Stimulated activated naive CD8-positive, alpha-beta T cell treated with anti-CD3 and anti-CD28 coated beads, Interleukin-15, amount 100 ng/mL, for 72 hours (primary cell): ENCODE measurements at regions not wholly inside any gene's neighbourhood (a gene's known extent, or its start where the extent isn't known, plus 50 kb on each side); places are given as distances from the start of the nearest gene placed in this dataset.
"Not testable (repeated sequence)": the region's sequence is repeated elsewhere in the genome, so short reads cannot be mapped to it uniquely, and the experiment has no call there.

Experiments
- ATAC-seq: fragments of 150-1000 bp; cut with Tn5 transposase; 2 replicates; pipeline ENCODE4 v1.10.0; 2021; ENCODE audit warnings: mild to moderate bottlenecking, moderate library complexity
- DNase-seq, 2 donors: peaks; one replicate each; pipeline ENCODE4 v3.0.0; 2021 to 2022
- H3K27ac Mint-ChIP-seq, 2 donors: one replicate each; pipeline ENCODE4 v1.8.0; 2022; ENCODE audit warnings: mild to moderate bottlenecking in 2 of 2, mixed read lengths in 2 of 2, moderate library complexity in 2 of 2
- H3K27me3 Mint-ChIP-seq: one replicate; pipeline ENCODE4 v1.8.0; 2022; ENCODE audit warnings: mixed read lengths
- H3K4me1 Mint-ChIP-seq: one replicate; pipeline ENCODE4 v1.8.0; 2022; ENCODE audit warnings: mild to moderate bottlenecking, mixed read lengths
- H3K4me3 Mint-ChIP-seq, 2 donors: one replicate each; pipeline ENCODE4 v1.8.0; 2022; ENCODE audit warnings: mild to moderate bottlenecking in 2 of 2, mixed read lengths in 2 of 2, moderate library complexity in 1 of 2
- H3K9me3 Mint-ChIP-seq, 2 donors: one replicate each; pipeline ENCODE4 v1.8.0; 2022; ENCODE audit warnings: mixed read lengths in 2 of 2

DNA sequence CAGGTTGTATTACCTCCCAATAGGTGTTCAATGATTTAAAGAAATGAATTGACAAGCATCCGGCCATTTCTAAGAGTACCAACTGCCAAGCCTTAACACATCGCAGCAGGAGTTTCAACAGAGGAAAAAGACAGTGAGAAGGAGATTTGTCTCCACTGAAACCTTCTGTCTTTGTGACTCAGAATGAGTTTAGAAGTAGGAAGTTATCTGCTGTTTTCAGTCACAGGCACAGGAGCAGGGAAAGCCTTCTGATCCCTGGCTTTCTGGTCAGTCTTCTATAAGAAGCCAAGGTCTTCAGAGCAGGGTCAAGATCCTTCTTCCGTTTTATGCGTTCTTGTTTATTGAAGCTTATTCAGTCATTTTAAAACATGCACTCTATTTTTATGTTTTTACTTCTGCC is 390.7 kb upstream of the PCSK5 start:
- DNase-seq (no peak), ATAC-seq (no peak)
- Mint-ChIP-seq H3K27me3 (peaks cover 12% of the 10 kb centered on the region), H3K4me3 (no peak overlapping the region), H3K4me1 (no peaks in the 10 kb centered on the region), H3K9me3 (no peaks in the 10 kb centered on the region), H3K27ac (no peak overlapping the region)

- DNase-seq (no peak), ATAC-seq (no peak)
- H3K27ac Mint-ChIP-seq, result no peak overlapping the region
- H3K9me3 Mint-ChIP-seq, result no peaks in the 10 kb centered on the region
- peaks cover 12% of the 10 kb centered on the region for H3K27me3 Mint-ChIP-seq
- H3K4me1 Mint-ChIP-seq, result no peaks in the 10 kb centered on the region
- H3K4me3 Mint-ChIP-seq, result no peak overlapping the region
These were observed 390.0 kb upstream of the PCSK5 start for GRCh38 chr9:75500479-75500878.

GRCh38 chr9:75500940-75501339 is 389.5 kb upstream of the PCSK5 start:
- H3K4me1 Mint-ChIP-seq, H3K9me3 Mint-ChIP-seq, DNase-seq, H3K4me3 Mint-ChIP-seq, ATAC-seq, H3K27ac Mint-ChIP-seq: not testable (repeated sequence)
- H3K27me3 Mint-ChIP-seq, result peaks cover 12% of the 10 kb centered on the region

DNA sequence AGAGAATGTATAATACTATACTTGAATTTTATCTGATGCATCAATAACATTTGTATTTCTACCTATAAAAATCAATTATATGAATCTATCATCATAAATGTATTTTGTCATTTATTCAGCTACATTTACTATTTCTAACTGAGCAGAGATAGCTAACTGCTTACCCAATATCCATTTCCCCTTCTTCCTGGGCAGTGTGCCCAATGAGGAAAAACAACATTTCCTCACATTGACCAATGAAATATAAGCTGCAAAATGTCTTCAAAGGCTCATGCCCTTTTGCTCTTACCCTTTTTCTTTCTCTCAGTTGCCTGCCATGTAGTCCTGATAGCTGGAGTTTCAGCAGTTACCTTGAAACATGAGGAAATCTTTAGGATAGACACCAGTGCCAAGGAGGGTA is 385.8 kb upstream of the PCSK5 start:
- peaks cover 12% of the 10 kb centered on the region for H3K27me3 Mint-ChIP-seq
- H3K9me3 Mint-ChIP-seq, result no peaks in the 10 kb centered on the region
- H3K4me1 Mint-ChIP-seq, result no peaks in the 10 kb centered on the region
- no peak overlapping the region for H3K27ac Mint-ChIP-seq
- DNase-seq (no peak), ATAC-seq (no peak)
- no peak overlapping the region for H3K4me3 Mint-ChIP-seq

DNA sequence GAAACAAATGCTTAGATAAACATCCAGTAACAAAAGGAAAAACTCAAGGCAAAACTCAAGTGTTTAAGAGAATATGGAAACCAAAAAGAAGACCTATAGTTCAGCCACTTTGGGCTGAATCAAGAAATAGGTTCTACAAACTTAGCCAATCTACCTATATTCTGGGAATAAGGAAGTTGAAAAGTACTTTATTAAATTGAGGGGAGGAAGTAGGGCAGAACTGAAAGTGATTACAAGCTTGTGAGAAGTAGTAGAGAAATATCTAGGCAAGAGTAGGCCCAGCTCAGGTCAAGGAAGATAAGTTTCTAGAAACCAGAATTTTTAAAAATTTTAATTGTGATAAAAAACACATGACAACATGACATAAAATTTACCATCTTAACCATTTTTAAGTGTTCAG is 384.8 kb upstream of the PCSK5 start:
- Mint-ChIP-seq H3K9me3 (no peaks in the 10 kb centered on the region), H3K4me1 (no peaks in the 10 kb centered on the region), H3K4me3 (no peak overlapping the region), H3K27me3 (peaks cover 12% of the 10 kb centered on the region), H3K27ac (peak overlapping the region in 1 of 2 donors; percentile 60)
- DNase-seq, result no peak
- ATAC-seq, result no peak

DNA sequence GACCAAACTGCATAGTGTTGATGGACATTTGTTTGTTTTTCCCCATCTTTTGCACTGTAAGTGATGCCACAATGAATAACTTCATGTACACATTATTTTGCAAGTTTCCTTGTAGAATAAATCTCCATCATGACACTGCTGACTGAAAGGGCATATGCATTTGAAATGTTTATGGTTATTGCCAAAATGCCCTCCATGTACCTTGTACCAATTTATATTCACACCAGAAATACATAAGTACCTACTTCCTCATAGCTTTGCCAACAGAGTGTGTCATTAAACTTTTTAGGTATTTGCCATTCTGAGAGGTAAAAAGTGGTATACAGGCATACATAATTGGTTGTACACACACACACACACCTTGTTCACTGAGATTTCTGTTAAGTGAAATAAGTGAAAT is 361.0 kb upstream of the PCSK5 start:
- Mint-ChIP-seq H3K4me1 (no peaks in the 10 kb centered on the region), H3K4me3 (no peak overlapping the region), H3K9me3 (no peaks in the 10 kb centered on the region), H3K27ac (no peak overlapping the region), H3K27me3 (peaks cover 19% of the 10 kb centered on the region)
- no peak for ATAC-seq
- DNase-seq, result no peak

- H3K9me3 Mint-ChIP-seq, result no peaks in the 10 kb centered on the region
- H3K27ac Mint-ChIP-seq, result no peak overlapping the region
- ATAC-seq, result no peak
- no peaks in the 10 kb centered on the region for H3K4me1 Mint-ChIP-seq
- H3K4me3 Mint-ChIP-seq, result no peak overlapping the region
- no peak for DNase-seq
- H3K27me3 Mint-ChIP-seq, result peaks cover 9% of the 10 kb centered on the region
These were observed 358.9 kb upstream of the PCSK5 start for GRCh38 chr9:75531588-75531987.

DNA sequence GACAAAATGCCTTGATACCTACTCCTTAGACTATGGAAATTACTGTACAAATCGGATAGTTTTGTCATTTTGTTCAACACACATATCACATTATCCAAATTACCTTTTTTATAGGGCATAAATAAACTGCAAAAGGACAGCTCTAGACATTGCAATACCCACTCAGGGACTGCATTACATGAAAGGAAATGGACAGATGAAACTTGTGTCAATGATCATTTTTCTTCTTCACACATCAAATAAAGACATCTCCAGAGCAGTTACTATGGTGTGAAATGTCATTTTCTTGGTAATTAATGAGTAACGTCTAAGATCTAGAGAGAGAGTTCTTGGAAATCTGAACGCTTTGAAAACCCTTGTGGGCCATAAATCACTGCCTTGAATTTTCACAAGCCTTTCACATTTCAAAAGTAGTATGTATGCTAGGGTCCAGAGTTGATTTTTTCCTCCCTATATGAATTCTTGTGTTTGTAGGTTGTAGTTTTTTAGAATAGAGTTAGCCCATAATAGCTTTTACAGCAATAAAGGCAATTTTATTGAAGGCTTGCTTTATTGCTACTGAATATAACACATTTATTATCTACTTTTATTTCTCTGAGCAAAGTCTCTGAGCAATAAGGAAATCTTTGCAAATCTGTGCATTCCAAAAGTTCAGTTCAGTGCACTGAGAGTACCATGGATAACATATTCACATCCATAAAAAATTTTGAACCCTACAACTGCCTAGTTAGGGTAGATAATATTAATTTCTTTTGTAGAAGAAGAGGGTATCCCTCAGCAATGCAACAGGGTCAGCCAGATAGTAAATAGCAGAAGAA is 358.0 kb upstream of the PCSK5 start:
- H3K4me3 Mint-ChIP-seq, result no peak overlapping the region
- no peak overlapping the region for H3K27ac Mint-ChIP-seq
- ATAC-seq (no peak), DNase-seq (no peak)
- peaks cover under 1% of the 10 kb centered on the region for H3K27me3 Mint-ChIP-seq
- no peaks in the 10 kb centered on the region for H3K9me3 Mint-ChIP-seq
- no peaks in the 10 kb centered on the region for H3K4me1 Mint-ChIP-seq

DNA sequence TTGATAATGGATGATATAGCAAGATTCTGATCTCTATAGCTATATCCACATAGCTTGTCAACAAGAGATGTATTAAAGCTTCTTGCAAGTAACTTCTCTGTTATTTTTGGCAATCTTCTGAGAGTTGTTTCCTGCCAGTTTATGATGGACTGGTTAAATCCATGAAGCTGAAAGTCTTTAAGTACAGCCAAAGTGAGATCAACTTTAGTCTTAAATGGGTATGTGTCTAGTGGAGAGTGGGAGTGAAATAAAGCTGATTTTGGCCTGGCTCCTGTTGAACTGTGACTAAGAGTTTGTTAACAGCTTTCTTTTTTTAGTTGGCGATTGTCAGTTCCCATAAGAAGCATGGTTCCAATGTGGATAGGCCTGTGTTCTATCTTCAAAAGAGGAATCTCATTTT is 350.9 kb upstream of the PCSK5 start:
- no peak for ATAC-seq
- no peak overlapping the region for H3K27ac Mint-ChIP-seq
- H3K4me3 Mint-ChIP-seq, result no peak overlapping the region
- DNase-seq, result no peak
- no peaks in the 10 kb centered on the region for H3K27me3 Mint-ChIP-seq
- H3K4me1 Mint-ChIP-seq, result no peaks in the 10 kb centered on the region
- no peaks in the 10 kb centered on the region for H3K9me3 Mint-ChIP-seq

DNA sequence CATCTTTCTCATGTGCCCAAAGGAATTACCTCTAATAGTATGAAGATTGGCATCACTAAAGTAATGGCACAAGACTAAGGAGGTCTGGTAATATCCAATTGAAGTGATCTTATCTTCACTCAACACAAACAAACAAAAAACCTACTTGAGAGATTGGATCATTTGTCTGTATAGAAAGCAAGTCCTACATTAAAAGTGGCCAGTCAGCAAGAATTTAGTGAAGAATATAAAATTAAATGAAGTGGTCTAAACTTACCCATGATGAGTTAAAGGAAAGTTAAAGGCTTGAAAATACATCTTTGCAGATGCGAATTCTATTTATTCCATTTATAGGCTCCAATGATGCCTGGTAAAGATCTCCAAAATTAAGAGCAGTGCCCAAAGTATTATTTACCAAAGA is 350.3 kb upstream of the PCSK5 start:
- Mint-ChIP-seq H3K4me3 (no peak overlapping the region), H3K27me3 (no peaks in the 10 kb centered on the region), H3K27ac (no peak overlapping the region), H3K4me1 (no peaks in the 10 kb centered on the region), H3K9me3 (no peaks in the 10 kb centered on the region)
- DNase-seq, result no peak
- no peak for ATAC-seq

DNA sequence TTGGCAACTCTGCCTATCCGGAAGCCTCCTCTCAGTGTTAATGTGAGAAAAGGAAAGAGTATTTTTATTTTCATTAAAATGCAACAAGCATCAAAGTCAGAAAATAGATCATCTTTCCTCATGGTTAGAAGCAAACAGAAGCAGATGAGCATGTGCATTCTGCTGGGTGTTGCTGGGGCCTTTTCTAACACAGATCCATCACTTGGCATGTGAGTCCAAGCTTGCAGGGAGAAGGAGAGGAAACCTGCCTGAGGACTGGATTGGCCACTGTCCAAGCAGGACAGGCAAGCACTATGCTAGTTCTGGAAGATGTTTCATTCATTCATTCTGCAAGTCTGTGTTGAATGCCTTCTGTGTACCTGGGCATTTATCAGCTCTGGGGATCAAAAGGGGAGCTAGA is 348.7 kb upstream of the PCSK5 start:
- Mint-ChIP-seq H3K9me3 (no peaks in the 10 kb centered on the region), H3K27ac (no peak overlapping the region), H3K4me1 (no peaks in the 10 kb centered on the region), H3K4me3 (no peak overlapping the region), H3K27me3 (peaks cover 3% of the 10 kb centered on the region)
- DNase-seq (no peak), ATAC-seq (no peak)

DNA sequence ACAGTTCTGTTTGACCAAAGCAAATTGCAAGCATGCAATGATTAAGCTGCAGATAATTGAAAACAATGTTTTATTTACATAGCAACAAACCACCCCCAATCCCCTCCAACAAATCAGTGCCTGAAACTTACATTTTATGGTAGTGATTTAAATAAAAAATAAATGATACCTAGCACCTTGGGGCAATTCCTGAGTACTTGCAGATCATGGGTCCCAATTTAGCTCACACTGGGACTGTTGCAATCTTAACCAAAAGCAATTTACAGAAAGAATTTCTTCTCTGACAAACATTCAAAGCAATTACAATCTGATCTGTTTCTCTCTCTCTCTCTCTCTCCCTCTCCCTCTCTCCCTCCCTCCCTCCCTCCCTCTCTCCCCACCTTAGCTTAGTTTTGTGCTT is 345.7 kb upstream of the PCSK5 start:
- ATAC-seq (no peak), DNase-seq (no peak)
- Mint-ChIP-seq H3K9me3 (no peaks in the 10 kb centered on the region), H3K4me1 (no peaks in the 10 kb centered on the region), H3K27ac (no peak overlapping the region), H3K4me3 (no peak overlapping the region), H3K27me3 (peaks cover 18% of the 10 kb centered on the region)

- ATAC-seq (no peak), DNase-seq (no peak)
- Mint-ChIP-seq H3K4me1 (no peaks in the 10 kb centered on the region), H3K27me3 (peaks cover 23% of the 10 kb centered on the region), H3K9me3 (no peaks in the 10 kb centered on the region), H3K27ac (no peak overlapping the region), H3K4me3 (no peak overlapping the region)
These were observed 345.2 kb upstream of the PCSK5 start for GRCh38 chr9:75545287-75545686.

GRCh38 chr9:75548871-75549270 is 341.6 kb upstream of the PCSK5 start:
- no peak overlapping the region for H3K27ac Mint-ChIP-seq
- no peak for DNase-seq
- no peak overlapping the region for H3K4me3 Mint-ChIP-seq
- no peaks in the 10 kb centered on the region for H3K4me1 Mint-ChIP-seq
- no peaks in the 10 kb centered on the region for H3K9me3 Mint-ChIP-seq
- no peak for ATAC-seq
- H3K27me3 Mint-ChIP-seq, result peaks cover 25% of the 10 kb centered on the region

- peaks cover 20% of the 10 kb centered on the region for H3K27me3 Mint-ChIP-seq
- ATAC-seq, result no peak
- no peak for DNase-seq
- H3K9me3 Mint-ChIP-seq, result no peaks in the 10 kb centered on the region
- H3K4me1 Mint-ChIP-seq, result no peaks in the 10 kb centered on the region
- H3K4me3 Mint-ChIP-seq, result no peak overlapping the region
- H3K27ac Mint-ChIP-seq, result no peak overlapping the region
These were observed 338.6 kb upstream of the PCSK5 start for GRCh38 chr9:75551861-75552260.

DNA sequence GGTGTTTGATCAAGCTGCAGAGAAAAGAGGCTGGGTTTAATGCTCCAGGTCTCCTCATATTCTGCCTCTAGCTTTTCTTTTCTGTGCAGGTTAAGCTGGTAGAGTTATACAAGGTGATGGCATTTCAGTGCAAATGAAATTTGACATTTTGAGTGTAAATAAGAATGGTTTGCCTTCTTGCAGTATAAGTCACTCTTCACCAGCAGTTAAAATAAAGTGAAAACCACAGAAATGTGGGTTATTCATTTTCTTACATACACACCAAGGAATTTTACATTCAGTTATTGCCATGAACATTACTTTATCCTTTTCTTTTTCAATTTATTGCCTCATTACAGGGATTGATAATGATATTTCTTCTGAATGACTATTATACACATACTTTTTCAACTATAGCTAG is 337.5 kb upstream of the PCSK5 start:
- no peak overlapping the region for H3K4me3 Mint-ChIP-seq
- no peak overlapping the region for H3K27ac Mint-ChIP-seq
- no peaks in the 10 kb centered on the region for H3K4me1 Mint-ChIP-seq
- no peak for ATAC-seq
- no peaks in the 10 kb centered on the region for H3K9me3 Mint-ChIP-seq
- DNase-seq, result no peak
- H3K27me3 Mint-ChIP-seq, result peaks cover 16% of the 10 kb centered on the region

DNA sequence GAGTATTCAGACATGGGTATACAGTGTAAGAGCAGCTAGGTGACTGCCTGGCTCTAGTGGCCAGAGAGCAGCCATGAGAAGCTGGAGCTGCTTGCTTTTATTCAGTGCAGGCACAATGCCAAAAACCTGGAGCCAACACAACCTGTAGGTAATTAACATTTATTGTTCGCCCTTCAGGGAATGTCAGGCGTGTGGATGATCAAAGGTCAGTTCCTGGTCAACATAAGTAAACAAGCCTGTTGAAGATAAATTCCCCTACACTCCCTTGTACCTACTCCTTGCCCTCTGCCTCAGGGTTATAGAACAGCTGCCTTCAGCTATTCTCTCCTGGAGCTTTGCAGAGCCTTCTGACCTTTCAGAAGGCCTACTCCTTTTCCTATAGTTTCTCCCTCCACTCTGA is 323.7 kb upstream of the PCSK5 start:
- not testable (repeated sequence) for DNase-seq, H3K4me1 Mint-ChIP-seq, ATAC-seq, H3K4me3 Mint-ChIP-seq
- Mint-ChIP-seq H3K27me3 (peaks cover 17% of the 10 kb centered on the region), H3K9me3 (peaks cover 6 to 29% of the 10 kb centered on the region in 2 donors), H3K27ac (peak overlapping the region in 1 of 2 donors; percentile 75)
